ENCODE measurements at regions not wholly inside any gene's neighbourhood (a gene's known extent, or its start where the extent isn't known, plus 50 kb on each side); places are given as distances from the start of the nearest gene placed in this dataset.

GRCh38 chr6:153425536-153425935 is 294.5 kb upstream of the RGS17 start:
- Histone ChIP-seq H3K36me3 (ENCODE audit: control insufficient read depth in 4 of 4, insufficient read depth in 3 of 4, low read depth in 1 of 4, low read length in 3 of 4) (no peaks in the 10 kb centered on the region), H3K4me3 (ENCODE audit: low read depth in 1 of 3, low read length in 3 of 3) (no peak overlapping the region), H3K9me3 (ENCODE audit: control insufficient read depth in 4 of 4, low read length in 3 of 4) (no peaks in the 10 kb centered on the region), H3K27me3 (ENCODE audit: control insufficient read depth in 4 of 4, insufficient read depth in 4 of 4, low read length in 3 of 4) (peaks cover 0 to 2% (median 0%) of the 10 kb centered on the region in 4 donors), H3K4me1 (ENCODE audit: control insufficient read depth in 4 of 4, insufficient read depth in 4 of 4, low read length in 3 of 4) (no peaks in the 10 kb centered on the region), H3K9ac (ENCODE audit: low read depth in 1 of 2, low read length in 2 of 2) (no peak overlapping the region), H3K27ac (ENCODE audit: low read depth in 1 of 2, low read length in 2 of 2) (no peak overlapping the region)
- TF ChIP-seq ZBTB33 (IDR thresholded peaks at IDR 0.05) (no peak), YY1 (IDR thresholded peaks at IDR 0.05) (no peak), HNF4G (IDR thresholded peaks at IDR 0.05) (no peak), HNF4A (conservative IDR thresholded peaks at IDR 0.05) (no peak), SP1 (IDR thresholded peaks at IDR 0.05) (no peak), ATF3 (IDR thresholded peaks at IDR 0.05) (no peak), EGR1 (IDR thresholded peaks at IDR 0.05; ENCODE audit: low read depth in 2 of 2) (no peak), REST (IDR thresholded peaks at IDR 0.05) (no peak), FOXA2 (IDR thresholded peaks at IDR 0.05) (no peak), JUND (IDR thresholded peaks at IDR 0.05) (no peak), NR2F2 (IDR thresholded peaks at IDR 0.05) (no peak), RAD21 (IDR thresholded peaks at IDR 0.05) (no peak), MAX (IDR thresholded peaks at IDR 0.05) (no peak), GABPA (IDR thresholded peaks at IDR 0.05 in 1 of 2, conservative IDR thresholded peaks at IDR 0.05 in 1 of 2) (no peak), TAF1 (conservative IDR thresholded peaks at IDR 0.05) (no peak), FOXA1 (IDR thresholded peaks at IDR 0.05) (no peak)
- WGBS: 71% methylated on average over 2 of the region's 2 CpGs
- no peak for DNase-seq (ENCODE audit: low spot score)

GRCh38 chr6:153424719-153425400 is 293.8 kb upstream of the RGS17 start:
- no peak overlapping the region for H3K27ac ChIP-seq (ENCODE audit: low read depth in 1 of 2, low read length in 2 of 2)
- DNase-seq (ENCODE audit: low spot score): no peak
- no peaks in the 10 kb centered on the region for H3K36me3 ChIP-seq (ENCODE audit: control insufficient read depth in 4 of 4, insufficient read depth in 3 of 4, low read depth in 1 of 4, low read length in 3 of 4)
- no peak overlapping the region for H3K4me3 ChIP-seq (ENCODE audit: low read depth in 1 of 3, low read length in 3 of 3)
- 73% methylated on average over 5 of the region's 5 CpGs for WGBS
- H3K9me3 ChIP-seq (ENCODE audit: control insufficient read depth in 4 of 4, low read length in 3 of 4): no peaks in the 10 kb centered on the region
- no peak overlapping the region for H3K9ac ChIP-seq (ENCODE audit: low read depth in 1 of 2, low read length in 2 of 2)
- H3K4me1 ChIP-seq (ENCODE audit: control insufficient read depth in 4 of 4, insufficient read depth in 4 of 4, low read length in 3 of 4): no peaks in the 10 kb centered on the region
- H3K27me3 ChIP-seq (ENCODE audit: control insufficient read depth in 4 of 4, insufficient read depth in 4 of 4, low read length in 3 of 4): peaks cover 0 to 2% (median 0%) of the 10 kb centered on the region in 4 donors
- TF ChIP-seq ATF3 (IDR thresholded peaks at IDR 0.05): no peak
- TF ChIP-seq CTCF (IDR thresholded peaks at IDR 0.05; ENCODE audit: low read depth, low read length, missing input control): no peak
- no peak for TF ChIP-seq EGR1 (IDR thresholded peaks at IDR 0.05; ENCODE audit: low read depth in 2 of 2)
- no peak for TF ChIP-seq JUND (IDR thresholded peaks at IDR 0.05)
- TF ChIP-seq FOXA2 (IDR thresholded peaks at IDR 0.05): no peak
- TF ChIP-seq HNF4G (IDR thresholded peaks at IDR 0.05): no peak
- TF ChIP-seq ZBTB33 (IDR thresholded peaks at IDR 0.05): no peak
- no peak for TF ChIP-seq GABPA (IDR thresholded peaks at IDR 0.05 in 1 of 2, conservative IDR thresholded peaks at IDR 0.05 in 1 of 2)
- TF ChIP-seq FOXA1 (IDR thresholded peaks at IDR 0.05): no peak
- TF ChIP-seq RAD21 (IDR thresholded peaks at IDR 0.05): no peak
- no peak for TF ChIP-seq SP1 (IDR thresholded peaks at IDR 0.05)
- no peak for TF ChIP-seq TAF1 (conservative IDR thresholded peaks at IDR 0.05)
